DMS79 treated with DMSO at 0.1 percent for 48 hours (cell line): ENCODE measurements at regions not wholly inside any gene's neighbourhood (a gene's known extent, or its start where the extent isn't known, plus 50 kb on each side); places are given as distances from the start of the nearest gene placed in this dataset.

ENCODE experiments used
- DNase-seq: peaks from one replicate; lab custom pipeline; 2025; lab: John Stamatoyannopoulos, UW

DNA sequence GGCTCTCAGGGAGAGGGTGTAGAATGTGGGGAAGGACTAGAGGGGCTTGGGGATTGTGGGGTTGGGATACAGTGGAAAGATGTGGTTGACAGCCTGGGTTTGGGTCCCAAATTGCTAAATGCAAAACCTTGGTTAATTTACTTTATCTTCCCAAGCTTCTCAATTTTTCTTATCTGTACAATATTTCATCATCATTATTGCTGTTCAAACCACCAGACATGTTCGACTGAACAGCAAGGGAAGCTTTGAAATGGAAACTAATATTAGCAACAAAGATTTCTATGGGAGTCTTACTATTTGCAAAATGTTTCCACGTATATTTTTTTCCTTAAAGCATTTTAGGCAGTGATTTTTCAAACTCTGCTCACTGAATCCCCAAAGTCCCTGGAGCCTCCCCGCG, 67.0 kb upstream of the KAZN start:
- DNase-seq = no peak

DNA sequence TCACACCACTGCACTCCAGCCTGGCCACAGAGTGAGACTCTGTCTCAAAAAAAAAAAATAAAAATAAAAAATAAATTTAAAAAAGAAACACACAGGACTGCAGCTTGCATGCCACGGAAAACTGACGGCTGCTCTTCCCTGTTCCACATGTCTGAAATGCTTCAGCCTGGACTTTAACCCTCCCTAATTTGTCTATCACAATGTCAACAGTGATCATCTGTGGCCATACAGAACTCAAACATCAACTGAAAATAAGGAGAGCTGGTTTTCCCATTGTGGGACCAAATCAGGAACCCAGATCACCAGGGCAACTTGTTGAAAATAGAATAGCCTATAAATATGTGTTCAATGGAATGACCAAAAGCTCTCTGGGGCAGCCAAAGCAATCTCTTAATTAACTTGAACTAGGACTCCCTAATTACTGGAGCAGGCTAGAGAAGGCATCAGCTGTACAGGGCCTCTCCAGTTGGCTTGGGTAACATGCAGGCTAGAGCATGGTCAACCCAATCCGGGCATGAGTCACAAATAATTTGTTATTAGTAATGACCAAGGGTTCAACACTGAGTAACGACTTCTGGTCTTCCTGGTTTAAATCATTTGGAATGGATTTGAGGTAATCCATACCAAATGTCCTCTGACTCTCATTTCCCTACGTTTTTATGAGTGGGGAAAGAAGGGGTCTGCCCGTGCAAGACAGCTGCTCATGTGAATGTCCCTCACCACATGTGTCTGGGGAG, 62.7 kb upstream of the KAZN start:
- no peak for DNase-seq

DNA sequence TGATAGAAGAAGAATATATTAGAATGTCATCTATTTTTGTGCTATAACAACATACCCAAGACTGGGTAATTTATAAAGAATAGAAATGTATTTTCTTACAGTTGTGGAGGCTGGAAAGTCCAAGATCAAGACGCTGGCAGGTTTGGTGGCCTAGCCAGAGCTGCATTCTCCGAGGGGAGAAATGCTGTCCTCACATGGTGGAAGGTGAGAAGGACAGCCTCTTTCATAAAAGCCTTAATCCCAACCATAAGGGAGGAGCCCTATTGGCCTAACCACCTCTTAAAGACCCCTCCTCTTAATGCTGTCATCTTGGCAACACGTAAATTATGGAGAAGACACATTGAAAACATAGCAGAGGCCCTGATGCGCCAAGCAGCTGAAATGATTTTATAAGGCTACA, 60.1 kb upstream of the KAZN start:
- DNase-seq = no peak

DNA sequence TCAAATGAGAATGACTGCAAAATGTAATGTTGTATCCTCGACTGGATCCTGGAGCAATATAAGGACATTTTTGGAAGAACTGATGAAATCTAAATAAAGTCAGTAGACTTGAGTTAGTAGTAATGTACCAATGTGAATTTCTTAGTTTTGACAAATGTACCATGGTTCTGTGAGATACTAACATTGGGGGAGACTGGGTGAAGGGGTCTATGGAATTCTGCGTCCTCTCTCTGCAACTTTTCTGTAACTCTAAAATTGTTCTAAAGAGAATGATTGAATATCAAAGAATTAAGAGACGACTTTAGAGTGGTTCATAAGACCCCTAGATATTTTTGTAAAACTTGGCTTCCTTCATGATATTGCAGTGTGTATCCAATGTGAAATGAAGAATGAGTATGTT, 59.2 kb upstream of the KAZN start:
- DNase-seq = no peak

DNA sequence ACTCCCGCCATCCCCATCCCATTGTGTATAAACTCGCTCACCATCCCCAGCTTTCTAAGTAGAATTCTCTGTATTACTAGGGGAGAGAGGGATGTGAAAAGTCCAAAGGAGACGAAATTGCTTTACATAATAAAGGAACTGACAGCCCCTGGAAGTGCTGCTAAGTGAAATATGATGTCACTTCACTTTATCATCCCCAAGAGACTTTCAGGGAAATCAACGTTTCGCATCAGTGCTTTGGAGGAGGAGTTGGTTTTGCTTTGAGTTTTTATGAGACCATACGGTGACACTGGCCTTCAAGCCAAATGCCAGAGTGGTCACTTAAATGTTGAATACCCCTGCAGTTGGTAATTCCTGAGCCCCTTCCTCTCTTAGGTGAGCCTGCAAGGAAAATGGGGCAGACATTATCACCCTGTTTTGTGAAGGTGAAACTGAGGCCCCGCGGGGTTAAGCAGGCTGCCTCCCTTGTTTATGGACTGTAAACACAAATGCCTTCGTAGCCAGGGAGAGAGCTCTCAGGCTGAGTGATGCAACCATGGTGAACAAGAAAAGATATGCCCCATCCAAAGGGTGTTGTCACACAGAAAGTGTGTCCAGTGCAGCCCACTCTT, 58.4 kb upstream of the KAZN start:
- peak; percentile 77 for DNase-seq

DNA sequence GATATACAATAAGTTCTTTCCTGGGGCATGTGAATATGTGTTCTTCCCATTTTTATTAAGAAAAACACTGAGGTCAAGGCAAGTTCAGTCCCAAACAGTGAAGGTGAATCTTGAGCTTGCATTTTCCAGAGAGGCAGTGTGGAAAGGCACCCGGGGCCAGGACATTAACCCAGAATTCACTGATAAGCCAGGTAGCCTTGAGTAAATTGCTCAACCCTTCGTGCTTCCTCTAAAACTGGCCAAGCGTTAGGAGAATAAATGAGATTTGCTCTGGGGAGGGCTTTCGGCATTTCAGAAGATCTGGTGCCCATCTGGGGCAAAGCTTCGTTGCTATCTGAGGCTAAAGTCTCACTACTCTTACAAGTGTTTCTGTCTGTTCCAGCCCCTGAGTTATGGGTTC, 57.1 kb upstream of the KAZN start:
- no peak for DNase-seq

DNA sequence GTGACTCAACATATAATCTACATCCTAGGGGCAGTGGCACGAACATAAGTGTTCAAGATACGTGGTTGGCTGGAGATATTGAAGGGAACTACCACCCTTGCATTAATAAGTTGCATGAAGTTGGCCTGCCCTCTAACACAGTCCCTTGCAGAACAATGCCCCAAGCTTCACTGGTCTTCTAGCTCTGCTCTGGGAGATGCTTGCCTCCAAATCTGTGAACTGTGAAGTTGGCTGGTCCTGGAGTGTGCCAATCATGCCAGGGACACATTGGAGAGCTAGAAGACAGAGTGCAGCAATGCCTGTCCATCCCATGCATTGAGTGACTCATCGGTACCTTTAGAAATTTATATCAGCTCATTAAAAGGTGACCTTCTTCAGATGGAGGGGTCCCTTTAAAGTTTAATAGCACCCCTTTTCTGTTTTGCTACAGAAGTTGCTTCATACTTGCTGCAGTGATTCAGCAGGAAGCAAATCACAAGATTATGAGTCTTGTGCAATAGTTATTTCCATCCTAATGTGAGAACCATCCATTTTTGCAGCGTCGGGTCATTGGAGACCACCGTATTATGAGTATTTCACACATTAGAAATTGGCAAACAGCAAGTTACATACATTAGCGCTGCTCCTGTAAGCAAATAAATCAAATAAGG, 55.2 kb upstream of the KAZN start:
- DNase-seq = no peak

DNA sequence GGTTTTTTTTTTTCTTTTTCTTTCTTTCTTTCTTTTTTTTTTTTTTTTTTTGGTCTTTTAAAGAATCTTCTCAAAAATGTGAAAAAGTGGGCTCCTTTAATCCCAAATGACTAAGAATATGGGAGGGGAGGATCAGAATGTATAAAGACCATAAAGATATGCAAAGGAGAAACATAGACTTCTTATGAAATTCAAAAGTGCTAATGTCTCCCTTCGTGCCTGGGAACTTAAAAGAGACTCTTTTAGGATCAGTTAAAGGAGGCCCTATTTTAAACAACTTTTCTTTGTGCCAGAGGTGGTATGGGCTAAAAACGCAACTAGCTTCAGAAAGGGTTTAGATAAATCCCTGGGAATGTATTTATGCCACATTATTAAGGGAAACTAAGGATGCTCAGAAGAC, 54.2 kb upstream of the KAZN start:
- no peak for DNase-seq

DNA sequence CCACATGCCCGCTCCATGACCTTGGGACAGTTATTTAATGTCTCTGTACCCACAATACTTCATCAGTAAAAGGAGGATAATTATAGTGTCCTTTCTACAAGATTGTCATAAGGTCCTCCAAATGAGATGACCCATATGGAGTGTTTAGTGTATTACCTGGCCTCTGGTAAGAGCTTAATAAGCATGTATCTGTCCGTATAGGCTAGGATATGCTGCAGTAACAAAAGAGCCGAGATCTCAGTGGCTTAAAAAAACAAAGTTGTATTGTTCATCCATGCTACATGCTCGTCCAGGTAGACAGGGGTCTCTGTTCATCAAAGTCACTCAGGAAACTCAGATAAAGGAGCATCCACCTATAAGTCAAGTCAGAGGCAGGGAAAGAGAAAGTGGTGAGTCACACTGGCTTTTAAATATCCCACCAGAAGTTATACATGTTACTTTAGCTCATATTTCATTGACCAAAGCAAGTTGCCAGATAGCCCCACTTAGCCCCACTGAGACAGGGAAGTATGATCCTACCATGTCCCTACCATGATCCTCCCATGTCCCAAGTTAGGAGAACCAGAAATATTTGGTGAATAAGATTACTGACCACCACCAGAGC, 53.0 kb upstream of the KAZN start:
- no peak for DNase-seq

DNA sequence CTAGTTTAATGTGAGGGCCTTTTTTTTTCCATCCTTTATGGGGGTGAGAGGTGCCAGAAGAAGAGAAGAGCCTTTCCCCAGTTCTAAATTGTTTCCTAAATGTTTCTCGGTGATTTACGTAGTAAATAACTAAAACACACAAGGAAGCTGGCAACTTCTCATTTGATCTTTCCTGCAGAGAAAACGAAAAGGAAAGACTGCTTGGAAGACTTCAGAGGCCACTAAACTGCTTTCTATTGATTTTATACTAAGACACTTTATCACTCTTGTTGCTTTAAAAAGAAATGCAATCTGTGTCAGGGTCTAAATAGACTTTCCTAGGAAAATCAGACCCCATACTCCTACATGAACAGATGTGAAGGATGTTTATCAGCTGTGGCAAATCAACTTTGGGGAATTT, 52.1 kb upstream of the KAZN start:
- DNase-seq = no peak
